ENCODE measurements at regions not wholly inside any gene's neighbourhood (a gene's known extent, or its start where the extent isn't known, plus 50 kb on each side); places are given as distances from the start of the nearest gene placed in this dataset.

DNA sequence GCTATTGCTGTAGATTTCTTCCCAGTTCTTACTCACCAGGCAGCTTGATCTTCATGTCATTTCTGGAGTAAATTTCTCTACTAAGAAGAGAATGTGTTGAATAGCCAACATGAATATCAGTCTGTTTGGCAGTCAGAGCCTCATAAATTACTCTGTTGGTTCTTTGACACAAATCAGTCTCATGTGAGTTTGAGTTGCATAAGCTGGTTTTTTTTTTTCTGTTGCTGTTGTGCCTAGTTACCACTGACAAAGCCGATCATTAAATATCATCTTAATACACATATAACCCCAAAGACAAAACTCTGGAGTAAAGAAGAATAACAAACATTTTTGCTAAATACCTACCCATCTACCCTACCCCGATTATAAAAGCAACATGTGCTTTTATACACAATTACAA, 240.5 kb upstream of the KCNJ16 start:
- no peak for FAIRE-seq
- no peaks in the 10 kb centered on the region for H3K36me3 ChIP-seq (ENCODE audit: insufficient read depth, low read length)
- no peaks in the 10 kb centered on the region for H3K4me1 ChIP-seq (ENCODE audit: insufficient read depth, low read length)
- no peak overlapping the region for H3K4me3 ChIP-seq (ENCODE audit: insufficient read depth, low read depth, low read length)
- H3K4me2 ChIP-seq (ENCODE audit: low read length), result no peak overlapping the region
- Mint-ChIP-seq H3K4me1 (ENCODE audit: low read depth, unreplicated experiment) (no peaks in the 10 kb centered on the region), H3K36me3 (ENCODE audit: low read depth, unreplicated experiment) (no peaks in the 10 kb centered on the region), H3K27ac (ENCODE audit: unreplicated experiment) (no peak overlapping the region), H3K27me3 (ENCODE audit: low read depth, unreplicated experiment) (no peaks in the 10 kb centered on the region), H3K9me3 (ENCODE audit: unreplicated experiment) (no peaks in the 10 kb centered on the region), H3K4me3 (ENCODE audit: unreplicated experiment) (no peak overlapping the region)
- H3K27me3 ChIP-seq (ENCODE audit: insufficient read depth, low read length), result no peaks in the 10 kb centered on the region
- H3K79me2 ChIP-seq (ENCODE audit: insufficient read depth, low read length), result no peaks in the 10 kb centered on the region
- no peak overlapping the region for H2AFZ ChIP-seq (ENCODE audit: low read depth, low read length)
- no peaks in the 10 kb centered on the region for H4K20me1 ChIP-seq (ENCODE audit: insufficient read depth, low read length)
- TF ChIP-seq, protein P1, sequence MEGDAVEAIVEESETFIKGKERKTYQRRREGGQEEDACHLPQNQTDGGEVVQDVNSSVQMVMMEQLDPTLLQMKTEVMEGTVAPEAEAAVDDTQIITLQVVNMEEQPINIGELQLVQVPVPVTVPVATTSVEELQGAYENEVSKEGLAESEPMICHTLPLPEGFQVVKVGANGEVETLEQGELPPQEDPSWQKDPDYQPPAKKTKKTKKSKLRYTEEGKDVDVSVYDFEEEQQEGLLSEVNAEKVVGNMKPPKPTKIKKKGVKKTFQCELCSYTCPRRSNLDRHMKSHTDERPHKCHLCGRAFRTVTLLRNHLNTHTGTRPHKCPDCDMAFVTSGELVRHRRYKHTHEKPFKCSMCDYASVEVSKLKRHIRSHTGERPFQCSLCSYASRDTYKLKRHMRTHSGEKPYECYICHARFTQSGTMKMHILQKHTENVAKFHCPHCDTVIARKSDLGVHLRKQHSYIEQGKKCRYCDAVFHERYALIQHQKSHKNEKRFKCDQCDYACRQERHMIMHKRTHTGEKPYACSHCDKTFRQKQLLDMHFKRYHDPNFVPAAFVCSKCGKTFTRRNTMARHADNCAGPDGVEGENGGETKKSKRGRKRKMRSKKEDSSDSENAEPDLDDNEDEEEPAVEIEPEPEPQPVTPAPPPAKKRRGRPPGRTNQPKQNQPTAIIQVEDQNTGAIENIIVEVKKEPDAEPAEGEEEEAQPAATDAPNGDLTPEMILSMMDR (IDR thresholded peaks at IDR 0.05; ENCODE audit: insufficient read depth, low read depth, low read length), result no peak
- no peak overlapping the region for H3K27ac ChIP-seq (ENCODE audit: low read depth, low read length)
- H3K9ac ChIP-seq (ENCODE audit: low read length), result no peak overlapping the region
- no peak for DNase-seq (ENCODE audit: low read depth)
- no peaks in the 10 kb centered on the region for H3K9me3 ChIP-seq (ENCODE audit: insufficient read depth, low read depth, low read length)

DNA sequence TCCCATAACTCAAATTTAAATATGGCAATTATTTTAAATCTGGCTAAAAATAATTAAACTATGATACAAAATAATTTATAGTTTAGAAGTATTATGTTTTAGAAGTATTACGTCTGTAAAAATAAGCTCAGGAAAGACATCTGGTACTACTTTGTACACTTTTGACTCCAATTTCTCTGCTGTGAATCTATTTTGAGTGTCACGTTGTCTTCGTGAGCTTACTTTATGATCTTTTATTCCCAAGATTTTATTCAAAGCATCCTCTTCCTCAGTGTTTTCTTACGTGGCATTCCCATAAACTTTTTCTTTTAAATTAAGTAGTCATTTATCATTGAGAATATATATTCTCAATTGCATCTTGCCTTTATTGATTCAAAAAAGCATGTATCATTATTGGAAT, 223.3 kb upstream of the KCNJ16 start:
- FAIRE-seq, result no peak
- no peaks in the 10 kb centered on the region for H3K9me3 ChIP-seq (ENCODE audit: insufficient read depth, low read depth, low read length)
- Mint-ChIP-seq H3K27ac (ENCODE audit: unreplicated experiment) (no peak overlapping the region), H3K36me3 (ENCODE audit: low read depth, unreplicated experiment) (no peaks in the 10 kb centered on the region), H3K9me3 (ENCODE audit: unreplicated experiment) (no peaks in the 10 kb centered on the region), H3K27me3 (ENCODE audit: low read depth, unreplicated experiment) (no peaks in the 10 kb centered on the region), H3K4me3 (ENCODE audit: unreplicated experiment) (no peak overlapping the region), H3K4me1 (ENCODE audit: low read depth, unreplicated experiment) (peaks cover 4% of the 10 kb centered on the region)
- TF ChIP-seq, protein P1 (IDR thresholded peaks at IDR 0.05; ENCODE audit: insufficient read depth, low read depth, low read length), result no peak
- TF ChIP-seq EZH2 (IDR thresholded peaks at IDR 0.05; ENCODE audit: insufficient read depth, low read length), result no peak
- no peaks in the 10 kb centered on the region for H3K36me3 ChIP-seq (ENCODE audit: insufficient read depth, low read length)
- DNase-seq (ENCODE audit: low read depth), result no peak
- no peak overlapping the region for H2AFZ ChIP-seq (ENCODE audit: low read depth, low read length)
- H3K27ac ChIP-seq (ENCODE audit: low read depth, low read length), result no peak overlapping the region
- no peak overlapping the region for H3K9ac ChIP-seq (ENCODE audit: low read length)
- no peaks in the 10 kb centered on the region for H4K20me1 ChIP-seq (ENCODE audit: insufficient read depth, low read length)
- peaks cover 4% of the 10 kb centered on the region for H3K4me1 ChIP-seq (ENCODE audit: insufficient read depth, low read length)
- no peak overlapping the region for H3K4me2 ChIP-seq (ENCODE audit: low read length)
- no peaks in the 10 kb centered on the region for H3K27me3 ChIP-seq (ENCODE audit: insufficient read depth, low read length)
- H3K4me3 ChIP-seq (ENCODE audit: insufficient read depth, low read depth, low read length), result no peak overlapping the region
- no peaks in the 10 kb centered on the region for H3K79me2 ChIP-seq (ENCODE audit: insufficient read depth, low read length)

DNA sequence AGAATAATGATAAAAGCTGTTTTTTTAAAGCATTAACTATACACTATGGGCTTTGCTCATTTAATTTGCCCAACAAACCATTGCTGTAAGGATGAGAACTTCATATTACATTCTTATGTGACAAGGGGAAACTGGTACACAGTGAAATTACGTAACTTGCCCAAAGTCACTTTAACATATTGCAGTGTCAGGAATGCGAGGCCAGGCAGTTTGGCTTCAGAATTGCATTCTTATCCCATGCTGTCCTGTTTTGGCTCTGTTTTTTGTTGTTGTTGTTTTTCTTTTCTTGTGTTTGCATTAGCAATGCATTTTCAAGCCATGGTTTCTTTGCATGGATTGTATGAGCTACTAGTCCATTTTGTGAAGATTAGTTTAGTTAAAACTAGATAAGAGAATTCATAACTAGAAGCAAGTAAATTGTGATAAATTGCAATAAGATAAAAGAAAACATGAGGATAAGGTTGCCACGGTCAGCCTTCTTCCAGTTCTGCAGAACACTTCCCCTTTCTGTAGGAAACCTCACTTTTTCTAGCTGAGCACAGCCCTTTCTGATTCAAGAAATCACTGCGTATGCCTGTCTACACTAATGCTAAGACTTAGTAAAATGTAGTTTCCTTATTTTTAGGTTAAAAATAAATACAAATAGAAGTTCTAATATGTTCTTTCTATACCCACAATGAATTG, 221.3 kb upstream of the KCNJ16 start:
- Histone ChIP-seq H3K36me3 (ENCODE audit: insufficient read depth, low read length) (no peaks in the 10 kb centered on the region), H3K4me3 (ENCODE audit: insufficient read depth, low read depth, low read length) (no peak overlapping the region), H3K4me1 (ENCODE audit: insufficient read depth, low read length) (peaks cover 4% of the 10 kb centered on the region), H3K4me2 (ENCODE audit: low read length) (no peak overlapping the region), H4K20me1 (ENCODE audit: insufficient read depth, low read length) (no peaks in the 10 kb centered on the region), H3K9me3 (ENCODE audit: insufficient read depth, low read depth, low read length) (no peaks in the 10 kb centered on the region), H2AFZ (ENCODE audit: low read depth, low read length) (no peak overlapping the region), H3K79me2 (ENCODE audit: insufficient read depth, low read length) (no peaks in the 10 kb centered on the region), H3K27me3 (ENCODE audit: insufficient read depth, low read length) (no peaks in the 10 kb centered on the region), H3K9ac (ENCODE audit: low read length) (no peak overlapping the region), H3K27ac (ENCODE audit: low read depth, low read length) (no peak overlapping the region)
- peak; percentile 36 for DNase-seq (ENCODE audit: low read depth)
- no peaks in the 10 kb centered on the region for H3K27me3 Mint-ChIP-seq (ENCODE audit: low read depth, unreplicated experiment)
- H3K36me3 Mint-ChIP-seq (ENCODE audit: low read depth, unreplicated experiment), result no peaks in the 10 kb centered on the region
- H3K4me1 Mint-ChIP-seq (ENCODE audit: low read depth, unreplicated experiment), result peaks cover 4% of the 10 kb centered on the region
- peaks cover 9% of the 10 kb centered on the region for H3K9me3 Mint-ChIP-seq (ENCODE audit: unreplicated experiment)
- H3K27ac Mint-ChIP-seq (ENCODE audit: unreplicated experiment), result no peak overlapping the region
- no peak overlapping the region for H3K4me3 Mint-ChIP-seq (ENCODE audit: unreplicated experiment)
- no peak for TF ChIP-seq EZH2 (IDR thresholded peaks at IDR 0.05; ENCODE audit: insufficient read depth, low read length)
- TF ChIP-seq, protein P1 (IDR thresholded peaks at IDR 0.05; ENCODE audit: insufficient read depth, low read depth, low read length), result no peak
- FAIRE-seq, result no peak

Data from astrocyte (in vitro differentiated cells and primary cell).